Fibroblast of lung (primary cell): ENCODE measurements at regions not wholly inside any gene's neighbourhood (a gene's known extent, or its start where the extent isn't known, plus 50 kb on each side); places are given as distances from the start of the nearest gene placed in this dataset.

Experiments
- DNase-seq, 2 donors: peaks; one replicate each; pipeline versions ENCODE4 v3.0.0 to v3.0.0-alpha.2; 2010; ENCODE audit warnings: low read depth in 2 of 2
- H2AFZ ChIP-seq: 2 replicates; pipeline ENCODE4 v1.5.1; 2012; ENCODE audit warnings: low read length, control low read depth, inconsistent platforms
- H3K27ac ChIP-seq: 2 replicates; pipeline ENCODE4 v1.5.1; 2011; ENCODE audit warnings: low read length, control low read depth; ENCODE audit not compliant: insufficient read depth
- H3K27me3 ChIP-seq: 2 replicates; pipeline ENCODE4 v1.5.1; 2011; ENCODE audit warnings: mild to moderate bottlenecking, low read length; ENCODE audit not compliant: control insufficient read depth, insufficient read depth
- H3K36me3 ChIP-seq: 2 replicates; pipeline ENCODE4 v1.5.1; 2011; ENCODE audit warnings: low read length; ENCODE audit not compliant: control insufficient read depth, insufficient read depth
- H3K4me1 ChIP-seq: 2 replicates; pipeline ENCODE4 v1.5.1; 2011; ENCODE audit warnings: low read length; ENCODE audit not compliant: control insufficient read depth, insufficient read depth; ENCODE audit errors: extremely low read depth
- H3K4me2 ChIP-seq: 2 replicates; pipeline ENCODE4 v1.5.1; 2011; ENCODE audit warnings: low read length, control low read depth; ENCODE audit not compliant: insufficient read depth; ENCODE audit errors: extremely low read depth
- H3K4me3 ChIP-seq, 4 experiments: fragments of 200-600 bp in 1 of 4; sonication (generic) in 1 of 4; replicated peaks in 1 of 4; 2 replicates each; pipeline ENCODE4 v1.5.1; 2011 to 2016; ENCODE audit warnings: low read length in 4 of 4, low read depth in 3 of 4, mild to moderate bottlenecking in 3 of 4, control low read depth in 2 of 4, inconsistent platforms in 1 of 4, mixed read lengths in 1 of 4; ENCODE audit not compliant: insufficient read depth in 1 of 4; ENCODE audit errors: control extremely low read depth in 1 of 4
- H3K79me2 ChIP-seq: 2 replicates; pipeline ENCODE4 v1.5.1; 2012; ENCODE audit warnings: mild to moderate bottlenecking, low read length, inconsistent platforms; ENCODE audit not compliant: control insufficient read depth, insufficient read depth
- H3K9ac ChIP-seq: 2 replicates; pipeline ENCODE4 v1.5.1; 2011; ENCODE audit warnings: mild to moderate bottlenecking, low read length, control low read depth; ENCODE audit not compliant: insufficient read depth
- H3K9me3 ChIP-seq: 2 replicates; pipeline ENCODE4 v1.5.1; 2012; ENCODE audit warnings: low read depth, low read length; ENCODE audit not compliant: control insufficient read depth, insufficient read depth
- H4K20me1 ChIP-seq: 2 replicates; pipeline ENCODE4 v1.5.1; 2011; ENCODE audit warnings: low read length; ENCODE audit not compliant: control insufficient read depth, insufficient read depth; ENCODE audit errors: extremely low read depth
- CTCF ChIP-seq, 2 donors: IDR thresholded peaks in 1 of 2; conservative IDR thresholded peaks in 1 of 2; 1 replicate in 1 of 2; 2 replicates in 1 of 2; pipeline ENCODE4 v1.5.1; 2011 to 2012; ENCODE audit warnings: low read length in 2 of 2, control low read depth in 1 of 2, inconsistent platforms in 1 of 2, low read depth in 1 of 2, mild to moderate bottlenecking in 1 of 2
- EZH2 ChIP-seq: IDR thresholded peaks from 2 replicates; pipeline ENCODE4 v1.5.1; 2012; ENCODE audit warnings: low read length, control low read depth, mild to moderate bottlenecking; ENCODE audit errors: missing control alignments

GRCh38 chr10:55897490-55897921, 463.6 kb downstream of the ZWINT start:
- TF ChIP-seq EZH2 (no peak), CTCF (conservative IDR thresholded peaks at IDR 0.05 in 1 of 2, IDR thresholded peaks at IDR 0.05 in 1 of 2; ENCODE audit: low read depth in 1 of 2, low read length in 2 of 2) (no peak)
- no peaks in the 10 kb centered on the region for H3K79me2 ChIP-seq
- DNase-seq: no peak
- no peaks in the 10 kb centered on the region for H4K20me1 ChIP-seq
- no peak overlapping the region for H3K4me2 ChIP-seq
- no peak overlapping the region for H3K4me3 ChIP-seq
- no peak overlapping the region for H2AFZ ChIP-seq
- no peaks in the 10 kb centered on the region for H3K4me1 ChIP-seq
- no peaks in the 10 kb centered on the region for H3K9me3 ChIP-seq
- H3K36me3 ChIP-seq: no peaks in the 10 kb centered on the region
- no peak overlapping the region for H3K27ac ChIP-seq
- H3K27me3 ChIP-seq: no peaks in the 10 kb centered on the region
- no peak overlapping the region for H3K9ac ChIP-seq

- H3K36me3 ChIP-seq: no peaks in the 10 kb centered on the region
- no peak overlapping the region for H3K4me3 ChIP-seq
- H3K9ac ChIP-seq: no peak overlapping the region
- no peaks in the 10 kb centered on the region for H3K4me1 ChIP-seq
- H3K27ac ChIP-seq: no peak overlapping the region
- H3K27me3 ChIP-seq: no peaks in the 10 kb centered on the region
- no peaks in the 10 kb centered on the region for H3K9me3 ChIP-seq
- H2AFZ ChIP-seq: no peak overlapping the region
- H3K79me2 ChIP-seq: no peaks in the 10 kb centered on the region
- TF ChIP-seq EZH2 (no peak), CTCF (conservative IDR thresholded peaks at IDR 0.05 in 1 of 2, IDR thresholded peaks at IDR 0.05 in 1 of 2; ENCODE audit: low read depth in 1 of 2, low read length in 2 of 2) (no peak)
- H3K4me2 ChIP-seq: no peak overlapping the region
- DNase-seq: no peak
- no peaks in the 10 kb centered on the region for H4K20me1 ChIP-seq
Observed at GRCh38 chr10:55892276-55892675, 468.8 kb downstream of the ZWINT start.

- H4K20me1 ChIP-seq: no peaks in the 10 kb centered on the region
- no peaks in the 10 kb centered on the region for H3K36me3 ChIP-seq
- no peaks in the 10 kb centered on the region for H3K4me1 ChIP-seq
- no peak overlapping the region for H3K27ac ChIP-seq
- no peaks in the 10 kb centered on the region for H3K9me3 ChIP-seq
- no peaks in the 10 kb centered on the region for H3K79me2 ChIP-seq
- no peak overlapping the region for H2AFZ ChIP-seq
- TF ChIP-seq EZH2 (no peak), CTCF (conservative IDR thresholded peaks at IDR 0.05 in 1 of 2, IDR thresholded peaks at IDR 0.05 in 1 of 2; ENCODE audit: low read depth in 1 of 2, low read length in 2 of 2) (no peak)
- H3K4me3 ChIP-seq: no peak overlapping the region
- no peak for DNase-seq
- no peak overlapping the region for H3K4me2 ChIP-seq
- H3K9ac ChIP-seq: no peak overlapping the region
- no peaks in the 10 kb centered on the region for H3K27me3 ChIP-seq
Observed at GRCh38 chr10:55881588-55881987, 479.5 kb downstream of the ZWINT start.
